ENCODE measurements at regions not wholly inside any gene's neighbourhood (a gene's known extent, or its start where the extent isn't known, plus 50 kb on each side); places are given as distances from the start of the nearest gene placed in this dataset.

GRCh38 chr7:131797841-131798240 is 241.4 kb upstream of the PODXL start:
- DNase-seq, result no peak
- H3K27ac ChIP-seq (ENCODE audit: low read length in 2 of 2), result no peak overlapping the region
- no peaks in the 10 kb centered on the region for H3K79me2 ChIP-seq (ENCODE audit: control insufficient read depth, insufficient read depth, low read length)
- no peaks in the 10 kb centered on the region for H3K9me3 ChIP-seq (ENCODE audit: control extremely low read depth in 1 of 3, control insufficient read depth in 2 of 3, insufficient read depth in 1 of 3, low read length in 2 of 3)
- Mint-ChIP-seq H3K4me3 (no peak overlapping the region), H3K27ac (no peak overlapping the region), H3K4me1 (no peaks in the 10 kb centered on the region), H3K9me3 (ENCODE audit: insufficient read depth) (no peaks in the 10 kb centered on the region), H3K27me3 (peaks cover 12% of the 10 kb centered on the region)
- no peaks in the 10 kb centered on the region for H4K20me1 ChIP-seq (ENCODE audit: control insufficient read depth, insufficient read depth, low read length, poor library complexity, severe bottlenecking)
- POLR2A ChIA-PET, result no interaction called here
- intact Hi-C loops (cut with micrococcal nuclease), result no loop called here
- no peaks in the 10 kb centered on the region for H3K36me3 ChIP-seq (replicated peaks in 1 of 2; ENCODE audit: control extremely low read depth in 1 of 2, control insufficient read depth in 1 of 2, extremely low read depth in 1 of 2, insufficient read depth in 2 of 2, low read length in 1 of 2)
- whole genome bisulfite sequencing (ENCODE audit: insufficient coverage), result 80% methylated on average over 2 of the region's 4 CpGs
- H3K9ac ChIP-seq (ENCODE audit: low read length), result no peak overlapping the region
- ATAC-seq (ENCODE audit: low read depth), result no peak
- no peaks in the 10 kb centered on the region for H3K4me1 ChIP-seq (ENCODE audit: control insufficient read depth in 2 of 2, insufficient read depth in 2 of 2, low read length in 2 of 2)
- no peak overlapping the region for H2AFZ ChIP-seq (ENCODE audit: insufficient read depth, low read depth, low read length, poor library complexity, severe bottlenecking)
- TF ChIP-seq CTCF (IDR thresholded peaks at IDR 0.05), result no peak
- no peak for TF ChIP-seq EZH2 (IDR thresholded peaks at IDR 0.05; ENCODE audit: borderline replicate concordance, insufficient read depth, low read depth, low read length, poor library complexity, severe bottlenecking)
- H3K4me2 ChIP-seq (replicated peaks; ENCODE audit: low read depth, low read length, poor library complexity, severe bottlenecking), result no peak overlapping the region
- no peak overlapping the region for H3K4me3 ChIP-seq (ENCODE audit: control extremely low read depth in 1 of 5, extremely low read depth in 1 of 5, insufficient read depth in 1 of 5, low read depth in 2 of 5, low read length in 4 of 5)
- CTCF ChIA-PET, result no interaction called here
- H3K27me3 ChIP-seq (replicated peaks in 1 of 4; ENCODE audit: control extremely low read depth in 1 of 4, control insufficient read depth in 3 of 4, insufficient read depth in 4 of 4, low read length in 3 of 4), result no peaks in the 10 kb centered on the region

- POLR2A ChIA-PET, result no interaction called here
These were observed 239.0 kb upstream of the PODXL start for GRCh38 chr7:131795400-131795799.

More at GRCh38 chr7:131795400-131795799, 239.0 kb upstream of the PODXL start:
- intact Hi-C loops (cut with micrococcal nuclease), result no loop called here
- H3K4me1 ChIP-seq (ENCODE audit: control insufficient read depth in 2 of 2, insufficient read depth in 2 of 2, low read length in 2 of 2), result no peaks in the 10 kb centered on the region
- no peak overlapping the region for H3K4me3 ChIP-seq (ENCODE audit: control extremely low read depth in 1 of 5, extremely low read depth in 1 of 5, insufficient read depth in 1 of 5, low read depth in 2 of 5, low read length in 4 of 5)
- H3K4me1 Mint-ChIP-seq, result no peaks in the 10 kb centered on the region
- H4K20me1 ChIP-seq (ENCODE audit: control insufficient read depth, insufficient read depth, low read length, poor library complexity, severe bottlenecking), result no peaks in the 10 kb centered on the region
- H3K9me3 ChIP-seq (ENCODE audit: control extremely low read depth in 1 of 3, control insufficient read depth in 2 of 3, insufficient read depth in 1 of 3, low read length in 2 of 3), result no peaks in the 10 kb centered on the region
- H3K27ac Mint-ChIP-seq, result no peak overlapping the region
- no peak overlapping the region for H3K4me3 Mint-ChIP-seq
- peaks cover 12% of the 10 kb centered on the region for H3K27me3 Mint-ChIP-seq
- TF ChIP-seq CTCF (IDR thresholded peaks at IDR 0.05) (no peak), EZH2 (IDR thresholded peaks at IDR 0.05; ENCODE audit: borderline replicate concordance, insufficient read depth, low read depth, low read length, poor library complexity, severe bottlenecking) (no peak)
- no peak for DNase-seq
- H3K36me3 ChIP-seq (replicated peaks in 1 of 2; ENCODE audit: control extremely low read depth in 1 of 2, control insufficient read depth in 1 of 2, extremely low read depth in 1 of 2, insufficient read depth in 2 of 2, low read length in 1 of 2), result no peaks in the 10 kb centered on the region
- ATAC-seq (ENCODE audit: low read depth), result no peak
- no peaks in the 10 kb centered on the region for H3K79me2 ChIP-seq (ENCODE audit: control insufficient read depth, insufficient read depth, low read length)
- no peaks in the 10 kb centered on the region for H3K27me3 ChIP-seq (replicated peaks in 1 of 4; ENCODE audit: control extremely low read depth in 1 of 4, control insufficient read depth in 3 of 4, insufficient read depth in 4 of 4, low read length in 3 of 4)
- H2AFZ ChIP-seq (ENCODE audit: insufficient read depth, low read depth, low read length, poor library complexity, severe bottlenecking), result no peak overlapping the region
- H3K9me3 Mint-ChIP-seq (ENCODE audit: insufficient read depth), result no peaks in the 10 kb centered on the region
- H3K4me2 ChIP-seq (replicated peaks; ENCODE audit: low read depth, low read length, poor library complexity, severe bottlenecking), result no peak overlapping the region
- WGBS (ENCODE audit: insufficient coverage), result 96% methylated on average over 8 of the region's 10 CpGs
- no peak overlapping the region for H3K27ac ChIP-seq (ENCODE audit: low read length in 2 of 2)
- CTCF ChIA-PET, result no interaction called here
- H3K9ac ChIP-seq (ENCODE audit: low read length), result no peak overlapping the region
